Nucleus accumbens (tissue), 56 donors: ENCODE measurements at regions not wholly inside any gene's neighbourhood (a gene's known extent, or its start where the extent isn't known, plus 50 kb on each side); places are given as distances from the start of the nearest gene placed in this dataset.

Experiments used
- DNase-seq, 56 donors: peaks; one replicate each; lab custom pipeline; 2025; lab: John Stamatoyannopoulos, UW

- no peak for DNase-seq
Observed at GRCh38 chr4:1515156-1515555, 108.9 kb upstream of the NKX1-1 start.

- DNase-seq, result no peak
Observed at GRCh38 chr4:1514612-1515011, 108.4 kb upstream of the NKX1-1 start.

- DNase-seq, result no peak
Observed at GRCh38 chr4:1513936-1514483, 107.8 kb upstream of the NKX1-1 start.

- DNase-seq, result peak in 4 of 56 donors; percentile 8 to 29 (median 16)
Observed at GRCh38 chr4:1512738-1513660, 106.8 kb upstream of the NKX1-1 start.

- DNase-seq, result no peak
Observed at GRCh38 chr4:1512051-1512737, 106.0 kb upstream of the NKX1-1 start.

GRCh38 chr4:1511441-1512041 is 105.3 kb upstream of the NKX1-1 start:
- peak in 7 of 56 donors; percentile 5 to 66 (median 33) for DNase-seq

GRCh38 chr4:1510931-1511330 is 104.7 kb upstream of the NKX1-1 start:
- DNase-seq, result no peak

GRCh38 chr4:1509366-1509765 is 103.1 kb upstream of the NKX1-1 start:
- DNase-seq, result no peak

- DNase-seq, result no peak
Observed at GRCh38 chr4:1508161-1509160, 102.2 kb upstream of the NKX1-1 start.

- DNase-seq, result no peak
Observed at GRCh38 chr4:1506956-1507721, 100.9 kb upstream of the NKX1-1 start.

- no peak for DNase-seq
Observed at GRCh38 chr4:1505511-1506460, 99.5 kb upstream of the NKX1-1 start.

GRCh38 chr4:1504595-1505500 is 98.6 kb upstream of the NKX1-1 start:
- DNase-seq, result no peak

- no peak for DNase-seq
Observed at GRCh38 chr4:1503583-1504471, 97.6 kb upstream of the NKX1-1 start.

- DNase-seq, result no peak
Observed at GRCh38 chr4:1502976-1503375, 96.7 kb upstream of the NKX1-1 start.

- DNase-seq, result no peak
Observed at GRCh38 chr4:1502501-1502886, 96.3 kb upstream of the NKX1-1 start.
